ENCODE measurements at regions not wholly inside any gene's neighbourhood (a gene's known extent, or its start where the extent isn't known, plus 50 kb on each side); places are given as distances from the start of the nearest gene placed in this dataset.
"Not testable (repeated sequence)": the region's sequence is repeated elsewhere in the genome, so short reads cannot be mapped to it uniquely, and the experiment has no call there.

- not testable (repeated sequence) for TF ChIP-seq CTCF (IDR thresholded peaks at IDR 0.05; ENCODE audit: low read depth, low read length, poor library complexity, severe bottlenecking); EZH2phosphoT487 (IDR thresholded peaks at IDR 0.05; ENCODE audit: borderline replicate concordance, low read length)
Measured at GRCh38 chr14:106757444-106757843, 1231.1 kb downstream of the TMEM121 start.

Data from DOHH2 (cell line).